ENCODE measurements at regions not wholly inside any gene's neighbourhood (a gene's known extent, or its start where the extent isn't known, plus 50 kb on each side); places are given as distances from the start of the nearest gene placed in this dataset.

DNA sequence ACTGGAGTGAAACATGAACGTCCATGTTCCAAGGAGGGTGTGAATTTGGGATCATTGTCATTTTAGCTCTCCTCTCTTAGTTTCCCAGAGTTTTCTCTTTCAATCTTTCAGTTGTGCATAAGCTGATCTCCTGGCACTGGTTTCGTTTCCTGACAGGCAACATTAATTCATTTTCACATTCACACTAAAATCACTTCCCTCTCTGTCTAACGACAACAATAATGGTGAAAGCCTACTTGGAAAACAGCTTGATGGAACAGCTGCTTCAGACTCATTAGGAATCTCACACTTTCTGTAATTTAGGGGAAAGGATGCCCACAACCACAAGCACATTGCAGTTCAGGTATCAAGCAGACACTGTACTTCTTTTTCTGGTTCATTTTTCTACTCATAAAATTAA is 188.6 kb downstream of the TRIM36 start:
- DNase-seq: no peak
- H3K36me3 ChIP-seq: no peaks in the 10 kb centered on the region
- H3K9me3 ChIP-seq: no peaks in the 10 kb centered on the region
- no peak overlapping the region for H3K4me3 ChIP-seq (ENCODE audit: low read depth, low read length)
- no peaks in the 10 kb centered on the region for H3K27me3 ChIP-seq
- no peaks in the 10 kb centered on the region for H3K4me1 ChIP-seq
- TF ChIP-seq, protein P1, sequence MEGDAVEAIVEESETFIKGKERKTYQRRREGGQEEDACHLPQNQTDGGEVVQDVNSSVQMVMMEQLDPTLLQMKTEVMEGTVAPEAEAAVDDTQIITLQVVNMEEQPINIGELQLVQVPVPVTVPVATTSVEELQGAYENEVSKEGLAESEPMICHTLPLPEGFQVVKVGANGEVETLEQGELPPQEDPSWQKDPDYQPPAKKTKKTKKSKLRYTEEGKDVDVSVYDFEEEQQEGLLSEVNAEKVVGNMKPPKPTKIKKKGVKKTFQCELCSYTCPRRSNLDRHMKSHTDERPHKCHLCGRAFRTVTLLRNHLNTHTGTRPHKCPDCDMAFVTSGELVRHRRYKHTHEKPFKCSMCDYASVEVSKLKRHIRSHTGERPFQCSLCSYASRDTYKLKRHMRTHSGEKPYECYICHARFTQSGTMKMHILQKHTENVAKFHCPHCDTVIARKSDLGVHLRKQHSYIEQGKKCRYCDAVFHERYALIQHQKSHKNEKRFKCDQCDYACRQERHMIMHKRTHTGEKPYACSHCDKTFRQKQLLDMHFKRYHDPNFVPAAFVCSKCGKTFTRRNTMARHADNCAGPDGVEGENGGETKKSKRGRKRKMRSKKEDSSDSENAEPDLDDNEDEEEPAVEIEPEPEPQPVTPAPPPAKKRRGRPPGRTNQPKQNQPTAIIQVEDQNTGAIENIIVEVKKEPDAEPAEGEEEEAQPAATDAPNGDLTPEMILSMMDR (IDR thresholded peaks at IDR 0.05; ENCODE audit: low read depth, low read length): no peak

DNA sequence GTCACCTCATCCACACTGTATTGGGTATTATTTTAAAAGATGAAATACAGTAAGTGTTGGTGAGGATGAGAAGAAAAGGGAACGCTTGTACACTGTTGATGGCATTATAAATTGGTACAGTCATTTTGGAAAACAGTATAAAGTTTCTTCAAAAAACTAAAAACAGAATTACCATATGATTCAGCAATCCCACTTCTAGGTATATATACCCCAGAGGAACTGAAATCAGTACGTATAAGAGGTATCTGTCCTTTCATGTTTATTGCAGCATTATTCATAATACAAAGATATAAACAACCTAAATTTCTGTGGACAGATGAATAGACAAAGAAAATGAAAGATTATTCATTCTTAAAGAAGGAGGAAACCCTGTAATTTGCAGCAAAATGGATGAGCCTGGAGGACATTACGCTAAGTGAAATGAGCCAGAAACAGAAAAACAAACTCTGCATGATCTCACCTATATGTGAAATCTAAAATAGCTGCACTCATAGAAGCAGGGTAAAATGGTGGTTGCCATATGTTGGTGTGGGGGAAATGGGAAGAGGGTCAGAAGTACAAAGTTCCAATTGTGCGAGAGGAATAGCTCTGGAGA is 191.6 kb downstream of the TRIM36 start:
- H3K4me3 ChIP-seq (ENCODE audit: low read depth, low read length): no peak overlapping the region
- TF ChIP-seq, protein P1 (IDR thresholded peaks at IDR 0.05; ENCODE audit: low read depth, low read length): no peak
- no peak for DNase-seq
- no peaks in the 10 kb centered on the region for H3K36me3 ChIP-seq
- no peaks in the 10 kb centered on the region for H3K27me3 ChIP-seq
- no peaks in the 10 kb centered on the region for H3K9me3 ChIP-seq
- no peaks in the 10 kb centered on the region for H3K4me1 ChIP-seq

DNA sequence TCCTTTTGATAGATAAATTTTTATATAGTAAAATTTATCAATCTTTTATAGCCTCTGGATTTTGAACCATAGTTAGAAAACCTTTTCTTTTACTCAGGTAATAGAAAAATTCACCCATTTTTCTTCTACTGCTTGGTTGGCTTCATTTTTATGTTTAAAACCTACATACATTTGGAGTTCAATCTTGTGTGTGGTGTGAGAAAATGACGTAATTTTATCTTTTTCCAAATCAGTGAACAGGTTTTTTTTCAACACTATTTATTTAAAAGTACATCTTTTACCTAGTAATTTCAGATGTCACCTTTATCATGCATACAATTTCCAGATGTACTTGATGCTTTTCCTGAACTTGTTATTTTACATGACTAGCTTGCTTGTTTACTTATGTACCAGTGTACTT is 200.2 kb downstream of the TRIM36 start:
- no peak for DNase-seq
- TF ChIP-seq, protein P1 (IDR thresholded peaks at IDR 0.05; ENCODE audit: low read depth, low read length): no peak
- no peaks in the 10 kb centered on the region for H3K36me3 ChIP-seq

DNA sequence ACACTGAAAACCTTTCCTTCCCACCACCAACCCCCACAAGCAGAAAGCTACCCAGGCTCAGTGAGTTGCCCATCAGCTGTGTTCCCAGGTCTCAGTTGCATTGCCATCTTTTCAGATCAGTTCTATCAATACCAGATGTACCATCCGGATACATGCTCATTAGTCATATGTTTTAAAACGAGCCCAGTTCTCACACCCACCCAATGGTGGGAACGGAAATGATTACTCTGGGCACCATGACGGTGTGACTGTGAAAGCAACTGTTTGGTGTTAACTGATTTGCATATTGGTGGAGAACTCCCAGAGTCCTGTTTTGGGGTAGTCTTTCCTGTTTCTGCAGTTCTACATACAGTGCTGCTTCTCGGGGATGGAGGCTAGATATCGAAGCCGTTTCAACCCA is 212.3 kb downstream of the TRIM36 start:
- H3K36me3 ChIP-seq: no peaks in the 10 kb centered on the region
- TF ChIP-seq, protein P1 (IDR thresholded peaks at IDR 0.05; ENCODE audit: low read depth, low read length): no peak
- no peak overlapping the region for H3K4me3 ChIP-seq (ENCODE audit: low read depth, low read length)
- H3K9me3 ChIP-seq: no peaks in the 10 kb centered on the region
- no peak for DNase-seq
- H3K27me3 ChIP-seq: no peaks in the 10 kb centered on the region
- no peaks in the 10 kb centered on the region for H3K4me1 ChIP-seq

More for the DNA sequence above, 200.2 kb downstream of the TRIM36 start:
- no peak overlapping the region for H3K4me3 ChIP-seq (ENCODE audit: low read depth, low read length)
- H3K27me3 ChIP-seq: peaks cover 5% of the 10 kb centered on the region
- H3K4me1 ChIP-seq: no peaks in the 10 kb centered on the region
- no peaks in the 10 kb centered on the region for H3K9me3 ChIP-seq

DNA sequence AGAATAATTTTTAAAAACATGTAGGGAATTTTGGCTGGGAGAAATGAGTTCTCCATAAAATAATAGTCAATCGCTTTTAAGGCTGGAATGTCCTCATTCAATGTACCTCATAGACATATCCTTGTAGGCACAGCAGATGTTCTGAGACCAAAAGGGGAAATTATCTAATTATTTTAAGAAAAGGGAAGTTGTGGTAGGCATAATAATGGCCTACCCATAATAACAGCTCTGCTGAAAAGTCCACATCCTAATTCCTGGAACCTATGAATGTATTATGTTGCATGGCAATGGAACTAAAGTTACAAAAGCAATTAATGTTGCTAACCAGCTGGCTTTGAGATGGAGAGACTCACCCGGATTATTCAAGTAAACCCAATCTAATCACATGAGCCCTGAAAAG is 216.1 kb downstream of the TRIM36 start:
- TF ChIP-seq, protein P1 (IDR thresholded peaks at IDR 0.05; ENCODE audit: low read depth, low read length): no peak
- H3K27me3 ChIP-seq: no peaks in the 10 kb centered on the region; the same call in 1 of the 2 replicates
- no peaks in the 10 kb centered on the region for H3K36me3 ChIP-seq
- H3K9me3 ChIP-seq: no peaks in the 10 kb centered on the region
- DNase-seq: no peak
- H3K4me1 ChIP-seq: no peaks in the 10 kb centered on the region
- H3K4me3 ChIP-seq (ENCODE audit: low read depth, low read length): no peak overlapping the region

DNA sequence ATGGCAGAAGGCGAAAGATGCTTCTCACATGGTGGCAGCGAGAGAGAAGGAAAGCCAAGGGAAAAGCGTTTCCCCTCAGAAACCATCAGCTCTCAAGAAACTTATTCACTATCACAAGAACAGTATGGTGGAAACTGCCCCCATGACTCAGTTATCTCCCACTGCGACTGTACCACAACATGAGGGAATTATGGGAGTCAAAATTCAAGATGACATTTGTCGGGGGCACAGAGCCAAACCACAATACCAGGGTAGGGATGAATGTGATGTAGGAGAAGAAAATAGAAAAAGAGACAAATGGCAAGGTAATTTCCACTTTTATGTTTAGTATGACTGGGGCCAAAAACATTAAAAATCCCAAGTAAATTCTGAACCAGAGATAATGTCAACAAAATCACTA is 216.8 kb downstream of the TRIM36 start:
- Histone ChIP-seq H3K9me3 (no peaks in the 10 kb centered on the region), H3K4me3 (ENCODE audit: low read depth, low read length) (no peak overlapping the region), H3K27me3 (no peaks in the 10 kb centered on the region; the same call in 1 of the 2 replicates), H3K4me1 (no peaks in the 10 kb centered on the region), H3K36me3 (no peaks in the 10 kb centered on the region)
- TF ChIP-seq, protein P1 (IDR thresholded peaks at IDR 0.05; ENCODE audit: low read depth, low read length): no peak
- DNase-seq: no peak

Measured in BE2C (cell line).